ENCODE measurements at regions not wholly inside any gene's neighbourhood (a gene's known extent, or its start where the extent isn't known, plus 50 kb on each side); places are given as distances from the start of the nearest gene placed in this dataset.
"Not testable (repeated sequence)": the region's sequence is repeated elsewhere in the genome, so short reads cannot be mapped to it uniquely, and the experiment has no call there.

DNA sequence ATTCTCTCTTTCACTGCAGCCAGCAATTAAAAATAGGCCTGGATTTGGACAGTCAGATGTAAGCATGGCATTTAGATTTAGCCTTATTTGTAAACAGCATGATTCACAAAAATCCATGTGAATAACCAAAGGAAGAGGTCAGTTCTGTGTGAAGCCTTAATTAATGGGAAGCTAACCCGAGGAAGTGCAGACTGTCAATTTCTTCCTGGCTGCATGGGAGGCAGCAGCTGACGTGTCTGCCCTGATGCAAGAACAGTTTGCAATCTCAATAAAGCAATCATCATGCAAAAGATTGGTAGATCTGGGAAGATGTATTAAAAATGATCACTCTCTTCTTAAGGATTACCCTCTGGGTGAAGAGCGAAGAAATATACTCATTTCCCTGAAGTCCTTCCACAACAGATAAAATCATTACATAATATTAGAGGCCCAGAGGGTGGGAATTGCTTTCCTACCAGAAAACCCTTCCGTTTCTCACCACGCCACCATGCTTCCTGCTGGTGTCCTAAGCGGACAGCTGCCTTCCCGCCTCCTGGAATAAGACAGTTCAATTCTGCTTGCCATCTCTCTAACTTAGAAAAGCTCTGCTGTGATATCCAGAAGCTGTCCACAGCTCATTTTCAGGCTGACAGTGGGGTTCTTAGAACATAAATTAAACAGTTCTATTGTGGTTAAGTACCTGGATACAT lies 526.7 kb upstream of the NRP1 start:
- peak; percentile 35 for DNase-seq (ENCODE audit: low read depth)

DNA sequence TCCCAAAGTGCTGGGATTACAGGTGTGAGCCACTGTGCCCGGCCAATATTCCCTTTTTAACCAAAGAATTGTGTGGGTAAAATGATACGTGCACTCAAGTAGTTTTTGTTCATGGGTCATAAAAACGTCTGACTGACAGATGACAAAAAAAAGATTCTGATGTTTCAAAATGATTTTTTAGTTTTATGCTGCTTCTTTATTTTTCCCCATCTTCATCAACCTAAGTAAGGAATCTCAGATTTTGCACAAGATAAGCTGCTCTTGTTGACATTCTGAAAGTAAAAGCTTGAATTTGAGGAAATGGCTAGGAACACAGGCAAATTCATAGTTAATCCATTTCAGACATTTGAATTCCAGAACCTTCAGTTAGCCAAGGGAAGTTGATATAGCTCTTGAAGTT lies 526.1 kb upstream of the NRP1 start:
- DNase-seq (ENCODE audit: low read depth): no peak

GRCh38 chr10:33859319-33860022 lies 525.0 kb upstream of the NRP1 start:
- peak; percentile 22 for DNase-seq (ENCODE audit: low read depth)

GRCh38 chr10:33858326-33858725 lies 523.9 kb upstream of the NRP1 start:
- DNase-seq (ENCODE audit: low read depth): no peak

- DNase-seq (ENCODE audit: low read depth): not testable (repeated sequence)
Measured at GRCh38 chr10:33853221-33853620, 518.8 kb upstream of the NRP1 start.

- DNase-seq (ENCODE audit: low read depth): no peak
Measured at GRCh38 chr10:33843379-33843778, 508.9 kb upstream of the NRP1 start.

DNA sequence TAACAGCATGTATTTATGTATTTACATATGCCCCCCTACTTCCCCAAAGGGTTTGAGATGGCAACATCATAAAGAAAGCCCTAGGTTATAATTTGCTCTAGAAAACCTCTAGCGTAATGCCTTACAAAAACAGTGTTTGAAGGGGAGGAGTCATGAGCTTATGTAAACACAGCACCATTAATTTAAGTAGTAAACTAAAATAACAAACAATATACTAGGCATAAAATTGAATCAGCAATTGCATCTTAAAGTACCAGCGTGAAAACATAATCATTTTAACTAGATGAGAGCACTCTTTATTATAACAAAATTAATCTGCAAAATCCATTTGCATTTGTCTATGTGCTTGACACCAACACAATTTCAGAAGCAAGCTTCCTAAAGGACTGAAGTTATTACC lies 507.2 kb upstream of the NRP1 start:
- DNase-seq (ENCODE audit: low read depth): no peak

DNA sequence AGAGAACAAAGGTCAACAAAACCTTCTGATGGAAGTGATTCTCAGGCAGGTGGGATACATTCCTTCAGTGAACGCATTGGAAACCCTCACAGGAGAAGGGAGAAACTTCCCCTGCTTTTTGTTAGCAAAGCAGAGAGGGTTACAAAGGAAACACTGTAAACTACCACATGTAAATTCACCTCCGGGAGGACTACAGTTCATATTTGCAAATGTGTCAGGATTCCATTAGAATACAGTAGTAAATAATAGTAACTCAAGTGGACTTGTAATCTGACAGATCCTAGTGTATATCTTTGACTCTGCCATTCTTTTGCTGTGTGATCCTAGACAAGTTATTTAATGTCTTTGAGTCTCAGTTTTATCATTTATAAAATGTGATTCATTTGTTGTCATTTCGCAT lies 504.3 kb upstream of the NRP1 start:
- no peak for DNase-seq (ENCODE audit: low read depth)

GRCh38 chr10:33837736-33838135 lies 503.3 kb upstream of the NRP1 start:
- no peak for DNase-seq (ENCODE audit: low read depth)

GRCh38 chr10:33835556-33835955 lies 501.1 kb upstream of the NRP1 start:
- DNase-seq (ENCODE audit: low read depth): no peak

GRCh38 chr10:33833566-33833965 lies 499.1 kb upstream of the NRP1 start:
- DNase-seq (ENCODE audit: low read depth): no peak

DNA sequence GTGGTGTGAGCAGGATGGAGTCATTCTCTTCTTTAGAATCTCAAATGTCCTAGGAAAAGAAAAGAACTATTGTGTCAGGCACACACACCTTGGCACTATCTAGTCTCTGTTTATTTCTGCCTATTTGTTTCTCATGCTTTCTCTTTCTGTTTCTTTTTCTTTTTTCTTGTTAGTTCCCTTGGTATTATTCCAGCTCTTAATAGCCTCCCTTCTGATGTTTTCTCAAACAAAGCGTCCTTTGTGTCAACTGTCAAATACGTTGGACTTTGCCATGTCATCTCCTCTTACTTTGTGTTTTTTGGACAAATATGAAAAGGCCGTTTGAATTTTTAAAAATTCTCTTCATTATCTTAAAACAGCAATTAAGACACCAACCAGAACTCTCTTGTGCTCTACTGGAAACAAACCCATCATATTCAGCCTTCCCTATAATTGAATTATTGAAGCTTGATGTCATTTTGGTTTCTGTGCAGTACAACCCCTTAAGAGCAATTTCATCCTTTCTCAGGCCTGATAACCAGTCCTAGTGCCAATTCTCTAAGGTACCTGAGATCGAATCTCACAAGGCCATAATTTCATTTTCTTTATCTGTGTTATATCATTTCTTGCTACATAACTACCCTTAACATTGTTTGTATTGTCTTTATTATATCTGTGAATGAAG lies 497.8 kb upstream of the NRP1 start:
- no peak for DNase-seq (ENCODE audit: low read depth)

DNA sequence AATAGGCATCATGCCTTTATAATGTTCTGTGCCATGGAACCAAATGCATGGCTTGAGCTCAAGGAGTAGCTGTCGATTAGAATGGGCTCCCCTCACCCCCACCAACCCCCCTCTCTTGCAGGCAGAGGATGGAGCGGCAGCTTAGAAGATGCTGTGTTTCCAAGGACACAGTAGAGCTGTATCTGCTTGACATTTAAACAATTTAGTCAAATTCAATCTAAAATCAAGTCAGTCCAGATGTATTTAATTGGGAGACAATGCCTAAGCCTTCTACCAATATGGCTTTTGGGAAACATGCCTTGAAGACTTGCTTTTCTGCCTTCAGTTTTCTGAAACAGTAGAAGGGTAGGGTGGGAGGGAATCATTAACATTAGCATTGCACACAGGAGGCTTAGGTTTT lies 497.1 kb upstream of the NRP1 start:
- DNase-seq (ENCODE audit: low read depth): no peak

DNA sequence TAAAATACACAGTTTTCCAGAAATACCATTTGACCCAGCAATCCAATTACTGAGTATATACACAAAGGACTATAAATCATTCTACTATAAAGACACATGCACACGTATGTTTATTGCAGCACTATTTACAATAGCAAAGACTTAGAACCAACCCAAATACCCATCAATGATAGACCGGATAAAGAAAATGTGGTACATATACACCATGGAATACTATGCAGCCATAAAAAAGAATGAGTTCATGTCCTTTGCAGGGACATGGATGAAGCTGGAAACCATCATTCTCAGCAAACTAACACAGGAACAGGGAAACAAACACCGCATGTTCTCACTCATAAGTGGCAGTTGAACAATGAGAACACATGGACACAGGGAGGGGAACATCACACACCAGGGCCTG lies 495.4 kb upstream of the NRP1 start:
- DNase-seq (ENCODE audit: low read depth): not testable (repeated sequence)

DNA sequence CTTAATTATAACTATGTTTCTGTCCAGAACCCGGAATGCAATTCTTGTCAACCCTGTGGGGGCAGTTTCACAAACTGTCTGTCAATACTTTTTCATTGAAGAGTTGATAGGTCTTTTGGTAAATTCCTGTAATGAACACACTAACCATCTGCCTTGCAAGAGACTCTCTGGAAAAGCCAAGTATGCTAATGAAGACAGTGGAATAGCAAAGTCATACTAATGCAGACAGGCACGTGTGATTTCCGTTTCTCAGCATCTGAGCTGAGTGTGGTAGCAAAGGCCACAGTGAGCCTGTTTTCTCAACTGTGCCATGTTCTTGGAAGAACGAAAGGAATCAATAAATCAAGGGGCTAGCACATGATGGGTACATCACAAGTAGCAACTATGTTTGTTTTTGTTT lies 494.1 kb upstream of the NRP1 start:
- DNase-seq (ENCODE audit: low read depth): no peak

DNA sequence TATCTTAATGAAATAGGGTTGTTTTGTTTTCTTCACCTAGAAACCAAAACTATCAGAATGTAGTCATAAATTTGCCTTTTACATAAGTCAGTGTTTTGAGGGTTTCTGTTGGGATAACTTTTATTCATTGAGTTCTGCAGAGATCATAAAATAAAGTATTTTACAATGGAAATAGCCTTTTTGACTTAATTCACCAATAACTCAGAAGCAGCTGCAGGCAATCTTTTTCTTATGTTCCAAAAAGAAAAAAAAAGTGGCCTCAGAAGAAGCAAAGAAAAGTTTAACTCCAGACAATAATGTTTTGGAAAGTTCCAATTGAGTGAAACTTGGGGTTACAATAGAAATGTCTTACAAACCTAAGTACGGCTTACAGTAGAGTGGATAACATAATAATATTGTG lies 491.7 kb upstream of the NRP1 start:
- DNase-seq (ENCODE audit: low read depth): no peak

- DNase-seq (ENCODE audit: low read depth): no peak
Measured at GRCh38 chr10:33822774-33823173, 488.3 kb upstream of the NRP1 start.

- no peak for DNase-seq (ENCODE audit: low read depth)
Measured at GRCh38 chr10:33820531-33820930, 486.1 kb upstream of the NRP1 start.

DNA sequence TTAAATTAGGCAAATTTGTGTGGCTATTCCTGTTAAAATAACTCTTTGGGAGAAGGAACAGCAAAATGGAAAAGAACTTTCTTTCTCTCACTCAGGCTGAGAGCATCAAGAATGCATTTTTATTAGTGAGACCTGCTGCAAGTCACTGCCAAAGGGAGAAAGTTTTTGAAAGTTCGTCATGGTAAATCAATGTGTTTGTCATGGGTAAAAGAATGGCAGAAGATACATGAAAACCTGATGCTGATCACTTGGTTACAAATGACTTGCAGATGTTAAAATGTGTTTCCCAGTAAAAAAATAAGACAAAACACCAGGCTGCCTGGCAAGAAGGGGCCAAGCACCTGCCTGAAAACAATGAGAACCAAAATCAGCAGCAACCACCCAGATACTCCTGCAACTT lies 484.7 kb upstream of the NRP1 start:
- DNase-seq (ENCODE audit: low read depth): peak; percentile 44

DNA sequence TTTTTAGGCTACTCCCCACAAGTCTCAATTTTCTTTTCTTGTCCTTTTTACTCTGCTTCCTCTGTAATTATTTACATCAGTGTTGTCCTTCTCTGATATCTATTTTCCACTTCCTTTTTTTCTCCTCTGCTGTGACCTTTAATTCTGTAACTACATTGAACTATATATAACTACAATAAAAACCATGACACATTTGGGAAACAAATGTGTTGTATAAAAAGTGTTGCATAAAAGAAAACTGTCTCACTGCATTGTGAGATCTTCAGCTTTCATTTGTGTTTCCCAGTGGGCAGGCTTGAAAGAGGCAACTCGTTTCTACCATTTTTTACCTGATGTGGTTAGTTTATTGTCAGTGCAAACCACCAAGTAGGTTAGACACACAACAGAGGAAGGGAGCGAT lies 483.9 kb upstream of the NRP1 start:
- no peak for DNase-seq (ENCODE audit: low read depth)

GRCh38 chr10:33817605-33818004 lies 483.1 kb upstream of the NRP1 start:
- DNase-seq (ENCODE audit: low read depth): no peak

DNA sequence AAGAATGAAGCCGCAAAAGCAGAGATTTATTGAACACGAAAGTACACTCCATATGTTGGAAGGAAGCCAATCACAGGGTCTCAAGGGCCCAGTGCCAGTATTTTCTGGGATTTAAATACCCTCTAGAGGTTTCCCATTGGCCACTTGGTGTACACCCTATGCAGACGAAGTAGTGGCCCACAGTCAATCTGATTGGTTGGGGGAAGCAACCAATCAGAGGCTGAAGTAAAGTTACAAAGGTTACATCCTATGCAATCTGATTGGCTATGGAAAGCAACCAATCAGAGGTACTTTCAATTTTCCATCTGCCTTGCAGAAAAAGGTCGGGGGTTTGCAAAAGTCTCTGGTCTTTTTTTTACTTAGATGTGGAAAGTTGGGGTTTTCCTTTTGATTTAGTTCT lies 481.3 kb upstream of the NRP1 start:
- no peak for DNase-seq (ENCODE audit: low read depth)

DNA sequence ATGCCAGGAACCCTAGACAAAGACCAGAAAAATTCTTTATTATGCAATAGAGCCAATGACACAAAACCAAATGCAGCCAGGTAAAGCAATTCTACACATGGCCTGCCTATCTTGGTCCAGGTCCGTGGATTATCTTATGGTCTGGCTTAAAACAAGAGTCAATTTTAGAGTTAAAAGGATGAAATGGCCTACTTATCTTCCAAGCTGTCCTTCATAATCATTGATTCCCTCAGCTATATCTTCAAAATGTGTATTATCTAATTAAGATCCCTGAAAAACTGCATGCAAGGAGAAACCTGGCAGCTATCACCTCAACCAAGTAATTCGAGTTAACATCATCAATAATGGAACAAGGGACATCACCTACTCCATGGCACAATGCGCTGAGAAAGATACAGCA lies 479.4 kb upstream of the NRP1 start:
- DNase-seq (ENCODE audit: low read depth): no peak

DNA sequence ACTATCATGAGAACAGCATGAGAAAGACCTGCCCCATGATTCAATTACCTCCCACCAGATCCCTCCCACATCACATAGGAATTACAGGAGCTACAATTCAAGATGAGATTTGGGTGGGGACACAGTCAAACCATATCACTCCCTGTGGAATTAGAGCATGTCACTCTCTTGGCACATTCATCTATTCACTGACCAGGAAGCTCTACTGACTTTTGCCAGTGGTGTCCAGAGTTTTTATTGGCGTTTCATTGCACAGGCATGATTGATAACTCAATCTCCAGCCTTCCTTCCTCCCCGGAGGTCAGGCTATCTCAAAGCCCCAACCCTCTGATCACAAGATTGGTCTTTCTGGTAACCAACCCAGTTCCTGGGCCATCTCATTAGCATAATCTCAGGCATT lies 478.9 kb upstream of the NRP1 start:
- no peak for DNase-seq (ENCODE audit: low read depth)
